GM12878 (cell line): ENCODE measurements at regions not wholly inside any gene's neighbourhood (a gene's known extent, or its start where the extent isn't known, plus 50 kb on each side); places are given as distances from the start of the nearest gene placed in this dataset.
"Not testable (repeated sequence)": the region's sequence is repeated elsewhere in the genome, so short reads cannot be mapped to it uniquely, and the experiment has no call there.

ENCODE experiments used
- ATAC-seq: fragments of 200-7000 bp; cut with Tn5 transposase; 3 replicates; pipeline ENCODE4 v1.9.1; 2020; ENCODE audit warnings: mild to moderate bottlenecking, moderate library complexity
- BruUV-seq: library from RNA; stranded (reverse); fragments of 400-500 nt; replicated peaks from 2 replicates; lab custom pipeline; 2021; lab: Mats Ljungman, UMichigan
- CTCF ChIA-PET: fragments of 300-600 bp; sonication (Branson Sonifier 250); formaldehyde crosslinking; extraction: SDS; loops from one replicate; lab custom pipeline; 2021; ENCODE audit warnings: inconsistent platforms; lab: Yijun Ruan, JAX
- POLR2A ChIA-PET: fragments of 350-600 bp; formaldehyde crosslinking; extraction: SDS; loops from one replicate; lab custom pipeline; 2021; ENCODE audit warnings: inconsistent platforms; lab: Charles Lee
- RAD21 ChIA-PET: fragments of 300-600 bp; sonication (Branson Sonifier 250); formaldehyde crosslinking; loops from one replicate; lab custom pipeline; 2023; ENCODE audit warnings: antibody characterized with exemption; ENCODE audit not compliant: unreplicated experiment; lab: Charles Lee
- SMC1A ChIA-PET: fragments of 300-600 bp; sonication (Branson Sonifier 250); formaldehyde crosslinking; loops from one replicate; lab custom pipeline; 2023; ENCODE audit not compliant: unreplicated experiment, uncharacterized antibody; lab: Charles Lee
- DNase-seq: peaks from one replicate; pipeline ENCODE4 v3.0.0-alpha.2; 2011; ENCODE audit warnings: low read depth, low spot score
- FAIRE-seq: peaks from 3 replicates; lab custom pipeline; 2011; peaks lifted over from hg19 to GRCh38; lab: Jason Lieb, UNC
- H2AFZ ChIP-seq: 2 replicates; pipeline ENCODE4 v1.6.0; 2011; ENCODE audit warnings: low read depth, low read length, control low read depth; ENCODE audit not compliant: control insufficient read depth
- H3K27ac ChIP-seq: 2 replicates; pipeline ENCODE4 v1.5.1; 2011; ENCODE audit warnings: control low read depth; ENCODE audit not compliant: control insufficient read depth, insufficient read depth
- H3K27me3 ChIP-seq, 2 experiments: replicated peaks in 1 of 2; 2 replicates each; pipeline versions ENCODE4 v1.6.0 to v1.6.1; 2011; ENCODE audit warnings: low read length in 1 of 2; ENCODE audit not compliant: control insufficient read depth in 2 of 2, insufficient read depth in 2 of 2
- H3K36me3 ChIP-seq, 2 experiments: 2 replicates each; pipeline ENCODE4 v1.5.1; 2011; ENCODE audit warnings: low read length in 1 of 2; ENCODE audit not compliant: control insufficient read depth in 2 of 2, insufficient read depth in 2 of 2
- H3K4me1 ChIP-seq: 2 replicates; pipeline ENCODE4 v1.6.1; 2011; ENCODE audit warnings: mild to moderate bottlenecking, low read length, moderate library complexity, mixed read lengths; ENCODE audit not compliant: control insufficient read depth, insufficient read depth
- H3K4me2 ChIP-seq: 2 replicates; pipeline ENCODE4 v1.6.0; 2011; ENCODE audit warnings: control low read depth; ENCODE audit not compliant: control insufficient read depth, insufficient read depth
- H3K4me3 ChIP-seq: fragments of 200-600 bp; sonication (generic); 2 replicates; pipeline ENCODE4 v1.5.1; 2016
- H3K79me2 ChIP-seq: 2 replicates; pipeline ENCODE4 v1.6.0; 2011; ENCODE audit warnings: low read length; ENCODE audit not compliant: control insufficient read depth, insufficient read depth
- H3K9ac ChIP-seq: 2 replicates; pipeline ENCODE4 v1.8.0; 2011; ENCODE audit warnings: low read length, control low read depth, mixed read lengths; ENCODE audit not compliant: control insufficient read depth, insufficient read depth
- H3K9me3 ChIP-seq: replicated peaks from 3 replicates; pipeline ENCODE4 v1.5.1; 2011; ENCODE audit warnings: mild to moderate bottlenecking, low read length; ENCODE audit not compliant: control insufficient read depth, insufficient read depth
- H4K20me1 ChIP-seq: 2 replicates; pipeline ENCODE4 v1.6.0; 2011; ENCODE audit not compliant: control insufficient read depth, insufficient read depth
- BACH1 ChIP-seq: fragments of 450-650 bp; IDR thresholded peaks from 2 replicates; pipeline ENCODE4 v1.6.1; 2017; ENCODE audit warnings: mild to moderate bottlenecking, borderline replicate concordance
- BHLHE40 ChIP-seq, 2 experiments: fragments of 450-650 bp in 1 of 2; IDR thresholded peaks; 2 replicates each; pipeline ENCODE4 v1.6.1; 2011 to 2017; ENCODE audit warnings: low read depth in 2 of 2, borderline replicate concordance in 1 of 2, improper control_type of control experiment in 1 of 2, low read length in 1 of 2, mild to moderate bottlenecking in 1 of 2
- CHD1 ChIP-seq: IDR thresholded peaks from 2 replicates; pipeline ENCODE4 v1.6.1; 2012; ENCODE audit warnings: low read depth, low read length, improper control_type of control experiment
- CREM ChIP-seq: IDR thresholded peaks from 2 replicates; pipeline ENCODE4 v1.6.1; 2014; ENCODE audit warnings: antibody characterized with exemption, low read depth
- FOXK2 ChIP-seq: fragments of 450-650 bp; IDR thresholded peaks from 2 replicates; pipeline ENCODE4 v1.6.1; 2017; ENCODE audit warnings: mild to moderate bottlenecking, moderate library complexity
- HDGF ChIP-seq: fragments of 450-650 bp; IDR thresholded peaks from 2 replicates; pipeline ENCODE4 v1.6.1; 2016; ENCODE audit warnings: antibody characterized with exemption
- NBN ChIP-seq: fragments of 450-650 bp; IDR thresholded peaks from 2 replicates; pipeline ENCODE4 v1.6.1; 2016
- POLR2AphosphoS5 ChIP-seq: IDR thresholded peaks from 2 replicates; pipeline ENCODE4 v1.6.1; 2011; ENCODE audit warnings: mild to moderate bottlenecking, low read length, inconsistent platforms
- RAD21 ChIP-seq: IDR thresholded peaks from 2 replicates; pipeline ENCODE4 v1.6.1; 2011; ENCODE audit warnings: mild to moderate bottlenecking, low read depth, low read length, moderate library complexity; ENCODE audit not compliant: insufficient read depth
- YY1 ChIP-seq: IDR thresholded peaks from 2 replicates; pipeline ENCODE4 v1.6.1; 2011; ENCODE audit warnings: low read depth, mild to moderate bottlenecking, low read length
- ZNF217 ChIP-seq: fragments of 450-650 bp; IDR thresholded peaks from 2 replicates; pipeline ENCODE4 v1.6.1; 2017; ENCODE audit warnings: antibody characterized with exemption, mild to moderate bottlenecking
- ZNF384 ChIP-seq: IDR thresholded peaks from 2 replicates; pipeline ENCODE4 v1.6.1; 2012; ENCODE audit warnings: low read depth, mild to moderate bottlenecking, low read length, improper control_type of control experiment, borderline replicate concordance
- WGBS: methylation state at CpG from one replicate; pipeline ENCODE4 v1.1.6; 2016; ENCODE audit warnings: low lambda C conversion rate; ENCODE audit not compliant: insufficient replicate concordance, insufficient coverage; ENCODE audit errors: missing lambda C conversion rate; 5-methylcytosine and 5-hydroxymethylcytosine counted together
- in situ Hi-C: fragments of 300-500 bp; cut with MboI; formaldehyde crosslinking; loops from 9 replicates; pipeline ENCODE4 v1.14.3; 2018; ENCODE audit warnings: mixed read lengths
- intact Hi-C: fragments of 100-400 bp; cut with micrococcal nuclease; formaldehyde crosslinking; loops from one replicate; pipeline ENCODE4 v1.14.2; 2022; ENCODE audit not compliant: unreplicated experiment
- TF ChIP-seq, protein P1 (sequence below): IDR thresholded peaks from 2 replicates; pipeline ENCODE4 v1.6.1; 2011; ENCODE audit warnings: borderline replicate concordance, low read depth, mild to moderate bottlenecking, moderate library complexity, mixed read lengths, low read length; ENCODE audit not compliant: insufficient read depth; ENCODE audit errors: extremely low read length
- TF ChIP-seq, protein P2 (sequence below): fragments of 450-650 bp; conservative IDR thresholded peaks from 2 replicates; pipeline ENCODE4 v1.6.1; 2017; ENCODE audit warnings: mild to moderate bottlenecking, moderate library complexity

GRCh38 chr15:69708436-69709122, 256.0 kb downstream of the RPLP1 start:
- H3K4me3 ChIP-seq, CTCF ChIA-PET, intact Hi-C loops, SMC1A ChIA-PET, in situ Hi-C loops, ATAC-seq, H2AFZ ChIP-seq, H3K4me1 ChIP-seq, H3K27me3 ChIP-seq, H3K27ac ChIP-seq, H3K4me2 ChIP-seq, POLR2A ChIA-PET, RAD21 ChIA-PET, H4K20me1 ChIP-seq, FAIRE-seq, DNase-seq, BruUV-seq, H3K36me3 ChIP-seq, H3K9ac ChIP-seq, H3K79me2 ChIP-seq: not testable (repeated sequence)
- H3K9me3 ChIP-seq: peaks cover 14% of the 10 kb centered on the region
- WGBS: 61% methylated on average over 3 of the region's 3 CpGs

DNA sequence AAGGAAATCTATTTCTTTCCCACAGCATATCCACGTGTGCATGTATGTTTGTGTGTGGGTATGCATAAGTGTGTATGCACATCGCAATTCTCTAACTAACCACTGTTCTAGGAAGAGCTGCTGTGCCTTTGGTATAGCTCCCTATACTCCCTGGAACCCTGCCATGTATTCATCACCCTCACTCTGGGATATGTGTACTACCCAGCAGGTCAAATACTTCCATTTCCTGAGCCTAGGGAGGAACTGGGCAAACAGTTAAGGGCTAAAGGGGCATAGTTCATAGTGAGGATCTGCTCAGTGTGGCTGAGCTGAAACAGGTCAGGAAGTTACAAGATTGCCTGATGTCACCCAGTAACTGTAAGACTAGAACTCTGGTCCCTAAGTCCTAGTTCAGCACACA, 260.4 kb downstream of the RPLP1 start:
- no peaks in the 10 kb centered on the region for H4K20me1 ChIP-seq
- SMC1A ChIA-PET: interaction anchor here (0.7 to 3.0 kb wide), 3 partner anchors 11 to 45 kb away, joined by 4 to 17 read pairs (median 10); no protein-coding TSS in a partner anchor
- POLR2A ChIA-PET: no interaction called here
- no peak overlapping the region for H3K4me2 ChIP-seq
- H3K4me3 ChIP-seq: no peak overlapping the region
- H2AFZ ChIP-seq: no peak overlapping the region
- ATAC-seq (peak; percentile 20), DNase-seq (no peak), FAIRE-seq (no peak)
- RAD21 ChIA-PET: no interaction called here
- H3K9me3 ChIP-seq: peaks cover 14% of the 10 kb centered on the region
- no peak overlapping the region for H3K9ac ChIP-seq
- no peaks in the 10 kb centered on the region for H3K36me3 ChIP-seq
- H3K27ac ChIP-seq: no peak overlapping the region
- intact Hi-C loops: no loop called here
- no peaks in the 10 kb centered on the region for H3K27me3 ChIP-seq
- in situ Hi-C loops: no loop called here
- WGBS: 86% methylated on average over 2 of the region's 2 CpGs
- H3K79me2 ChIP-seq: no peaks in the 10 kb centered on the region
- BruUV-seq: no TSS peak
- CTCF ChIA-PET: interaction anchor here (0.5 to 2.0 kb wide), 4 partner anchors 10 to 289 kb away, joined by 3 to 7 read pairs (median 4); no protein-coding TSS in a partner anchor
- peaks cover 25% of the 10 kb centered on the region for H3K4me1 ChIP-seq
- TF ChIP-seq RAD21 (no peak), FOXK2 (no peak), CHD1 (no peak), POLR2AphosphoS5 (no peak), CREM (no peak), ZNF384 (no peak), BHLHE40 (IDR thresholded peaks at IDR 0.05; ENCODE audit: borderline replicate concordance in 1 of 2, low read depth in 2 of 2, low read length in 1 of 2) (no peak), ZNF217 (no peak), NBN (no peak), BACH1 (no peak), HDGF (no peak), YY1 (no peak)
- TF ChIP-seq, protein P1, sequence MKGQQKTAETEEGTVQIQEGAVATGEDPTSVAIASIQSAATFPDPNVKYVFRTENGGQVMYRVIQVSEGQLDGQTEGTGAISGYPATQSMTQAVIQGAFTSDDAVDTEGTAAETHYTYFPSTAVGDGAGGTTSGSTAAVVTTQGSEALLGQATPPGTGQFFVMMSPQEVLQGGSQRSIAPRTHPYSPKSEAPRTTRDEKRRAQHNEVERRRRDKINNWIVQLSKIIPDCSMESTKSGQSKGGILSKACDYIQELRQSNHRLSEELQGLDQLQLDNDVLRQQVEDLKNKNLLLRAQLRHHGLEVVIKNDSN: no peak
- TF ChIP-seq, protein P2, sequence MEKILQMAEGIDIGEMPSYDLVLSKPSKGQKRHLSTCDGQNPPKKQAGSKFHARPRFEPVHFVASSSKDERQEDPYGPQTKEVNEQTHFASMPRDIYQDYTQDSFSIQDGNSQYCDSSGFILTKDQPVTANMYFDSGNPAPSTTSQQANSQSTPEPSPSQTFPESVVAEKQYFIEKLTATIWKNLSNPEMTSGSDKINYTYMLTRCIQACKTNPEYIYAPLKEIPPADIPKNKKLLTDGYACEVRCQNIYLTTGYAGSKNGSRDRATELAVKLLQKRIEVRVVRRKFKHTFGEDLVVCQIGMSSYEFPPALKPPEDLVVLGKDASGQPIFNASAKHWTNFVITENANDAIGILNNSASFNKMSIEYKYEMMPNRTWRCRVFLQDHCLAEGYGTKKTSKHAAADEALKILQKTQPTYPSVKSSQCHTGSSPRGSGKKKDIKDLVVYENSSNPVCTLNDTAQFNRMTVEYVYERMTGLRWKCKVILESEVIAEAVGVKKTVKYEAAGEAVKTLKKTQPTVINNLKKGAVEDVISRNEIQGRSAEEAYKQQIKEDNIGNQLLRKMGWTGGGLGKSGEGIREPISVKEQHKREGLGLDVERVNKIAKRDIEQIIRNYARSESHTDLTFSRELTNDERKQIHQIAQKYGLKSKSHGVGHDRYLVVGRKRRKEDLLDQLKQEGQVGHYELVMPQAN: no peak
